ENCODE measurements at regions not wholly inside any gene's neighbourhood (a gene's known extent, or its start where the extent isn't known, plus 50 kb on each side); places are given as distances from the start of the nearest gene placed in this dataset.

DNA sequence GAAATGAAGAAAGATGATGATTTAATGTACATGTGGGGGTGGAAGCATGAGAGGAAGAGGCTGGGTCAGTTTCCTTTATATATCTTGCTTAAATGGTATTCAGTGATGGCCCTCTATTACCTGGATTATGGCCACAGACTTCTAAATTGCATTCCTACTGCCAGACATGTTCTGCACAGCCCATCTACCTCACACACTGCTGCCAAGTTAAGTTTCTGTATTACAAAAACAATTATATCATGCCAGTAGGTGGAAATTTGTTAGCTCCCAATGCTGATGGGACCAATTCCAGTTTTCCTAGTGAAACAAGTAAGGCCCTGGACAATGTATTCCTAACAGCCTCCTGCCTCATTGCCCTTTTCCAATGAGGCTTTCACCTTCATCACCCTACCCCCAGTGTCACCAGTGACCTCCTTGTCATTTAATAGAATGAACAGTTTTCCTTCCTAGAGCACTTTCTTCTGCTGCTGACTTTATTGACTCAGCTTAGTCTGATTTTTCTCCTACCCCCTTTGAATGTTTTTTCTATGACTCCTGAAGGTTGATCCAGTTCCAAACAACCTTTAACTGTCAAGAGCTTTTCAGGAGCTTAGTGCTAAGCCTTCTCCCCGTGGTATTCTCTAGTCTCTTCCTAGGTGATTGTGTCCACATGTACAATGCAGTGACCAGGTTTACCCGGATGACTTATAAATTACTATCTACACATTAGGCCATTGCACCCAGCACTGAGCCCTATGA is 316.6 kb upstream of the ANKRD30A start:
- Histone ChIP-seq H3K27me3 (no peaks in the 10 kb centered on the region), H3K36me3 (no peaks in the 10 kb centered on the region), H3K4me1 (no peaks in the 10 kb centered on the region), H3K4me3 (no peak overlapping the region), H3K9me3 (no peaks in the 10 kb centered on the region), H3K27ac (no peak overlapping the region)
- WGBS, 2 donors = 39 to 72% methylated on average over 2 of the region's 2 CpGs
- TF ChIP-seq, protein P1, sequence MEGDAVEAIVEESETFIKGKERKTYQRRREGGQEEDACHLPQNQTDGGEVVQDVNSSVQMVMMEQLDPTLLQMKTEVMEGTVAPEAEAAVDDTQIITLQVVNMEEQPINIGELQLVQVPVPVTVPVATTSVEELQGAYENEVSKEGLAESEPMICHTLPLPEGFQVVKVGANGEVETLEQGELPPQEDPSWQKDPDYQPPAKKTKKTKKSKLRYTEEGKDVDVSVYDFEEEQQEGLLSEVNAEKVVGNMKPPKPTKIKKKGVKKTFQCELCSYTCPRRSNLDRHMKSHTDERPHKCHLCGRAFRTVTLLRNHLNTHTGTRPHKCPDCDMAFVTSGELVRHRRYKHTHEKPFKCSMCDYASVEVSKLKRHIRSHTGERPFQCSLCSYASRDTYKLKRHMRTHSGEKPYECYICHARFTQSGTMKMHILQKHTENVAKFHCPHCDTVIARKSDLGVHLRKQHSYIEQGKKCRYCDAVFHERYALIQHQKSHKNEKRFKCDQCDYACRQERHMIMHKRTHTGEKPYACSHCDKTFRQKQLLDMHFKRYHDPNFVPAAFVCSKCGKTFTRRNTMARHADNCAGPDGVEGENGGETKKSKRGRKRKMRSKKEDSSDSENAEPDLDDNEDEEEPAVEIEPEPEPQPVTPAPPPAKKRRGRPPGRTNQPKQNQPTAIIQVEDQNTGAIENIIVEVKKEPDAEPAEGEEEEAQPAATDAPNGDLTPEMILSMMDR (IDR thresholded peaks at IDR 0.05) = no peak
- no peak for TF ChIP-seq POLR2A (IDR thresholded peaks at IDR 0.05)
- DNase-seq = no peak
- intact Hi-C loops (cut with DNase I) = no loop called here

- Histone ChIP-seq H3K9me3 (no peaks in the 10 kb centered on the region), H3K27ac (no peak overlapping the region), H3K36me3 (no peaks in the 10 kb centered on the region), H3K4me3 (no peak overlapping the region), H3K27me3 (no peaks in the 10 kb centered on the region), H3K4me1 (peaks cover 0 to 5% (median 0%) of the 10 kb centered on the region in 3 donors)
- no peak for DNase-seq
- no peak for TF ChIP-seq POLR2A (IDR thresholded peaks at IDR 0.05)
- TF ChIP-seq, protein P1 (IDR thresholded peaks at IDR 0.05) = no peak
- 57 to 67% methylated on average over 6 of the region's 6 CpGs for WGBS, 2 donors
- intact Hi-C loops (cut with DNase I) = no loop called here
These were observed 322.2 kb upstream of the ANKRD30A start for GRCh38 chr10:36803229-36803628.

DNA sequence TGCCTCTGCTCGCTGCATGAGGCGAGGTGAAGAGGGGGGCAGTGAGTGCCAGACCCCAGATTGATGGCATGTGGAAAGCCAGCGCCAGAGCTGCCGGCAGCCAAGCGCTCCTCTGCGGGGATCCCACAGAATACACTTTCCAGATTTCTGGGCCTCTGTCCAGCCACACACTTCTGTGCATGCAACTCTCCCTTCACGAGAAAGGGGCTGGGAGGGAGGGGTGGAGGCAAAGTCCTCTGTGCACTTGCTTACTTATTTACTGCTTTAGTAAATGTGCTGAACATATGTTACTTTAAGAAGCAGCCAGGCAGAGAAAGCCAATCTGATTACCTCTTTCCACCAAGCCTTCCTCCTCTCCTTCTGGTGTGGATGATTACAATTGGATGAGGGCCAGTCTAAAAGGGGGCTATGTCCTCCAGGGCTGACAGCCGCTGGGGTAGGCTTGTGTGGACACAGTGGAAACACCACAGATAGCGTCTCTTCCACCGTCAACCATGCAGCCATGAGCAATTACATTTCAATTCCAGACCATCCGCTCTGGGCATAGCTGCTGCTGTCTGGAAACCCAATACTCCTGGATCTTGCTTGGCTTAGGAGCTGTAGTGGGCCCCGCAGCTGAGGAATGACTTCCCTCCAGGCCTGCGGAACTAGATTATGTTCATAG is 322.8 kb upstream of the ANKRD30A start:
- Histone ChIP-seq H3K4me1 (peaks cover 0 to 5% (median 0%) of the 10 kb centered on the region in 3 donors), H3K9me3 (no peaks in the 10 kb centered on the region), H3K4me3 (no peak overlapping the region), H3K27ac (no peak overlapping the region), H3K36me3 (no peaks in the 10 kb centered on the region), H3K27me3 (no peaks in the 10 kb centered on the region)
- no peak for DNase-seq
- 36 to 42% methylated on average over 7 to 9 of the region's 13 CpGs for WGBS, 2 donors
- no peak for TF ChIP-seq POLR2A (IDR thresholded peaks at IDR 0.05)
- TF ChIP-seq, protein P1 (IDR thresholded peaks at IDR 0.05) = no peak
- intact Hi-C loops (cut with DNase I) = no loop called here

GRCh38 chr10:36801660-36802059 is 323.7 kb upstream of the ANKRD30A start:
- peaks cover 0 to 5% (median 0%) of the 10 kb centered on the region in 3 donors for H3K4me1 ChIP-seq
- DNase-seq = no peak
- H3K27me3 ChIP-seq = no peaks in the 10 kb centered on the region
- no peak overlapping the region for H3K27ac ChIP-seq
- TF ChIP-seq, protein P1 (IDR thresholded peaks at IDR 0.05) = no peak
- no peak for TF ChIP-seq POLR2A (IDR thresholded peaks at IDR 0.05)
- H3K36me3 ChIP-seq = no peaks in the 10 kb centered on the region
- WGBS, 2 donors = 45 to 48% methylated on average over 3 of the region's 3 CpGs
- no peaks in the 10 kb centered on the region for H3K9me3 ChIP-seq
- intact Hi-C loops (cut with DNase I) = no loop called here
- no peak overlapping the region for H3K4me3 ChIP-seq

DNA sequence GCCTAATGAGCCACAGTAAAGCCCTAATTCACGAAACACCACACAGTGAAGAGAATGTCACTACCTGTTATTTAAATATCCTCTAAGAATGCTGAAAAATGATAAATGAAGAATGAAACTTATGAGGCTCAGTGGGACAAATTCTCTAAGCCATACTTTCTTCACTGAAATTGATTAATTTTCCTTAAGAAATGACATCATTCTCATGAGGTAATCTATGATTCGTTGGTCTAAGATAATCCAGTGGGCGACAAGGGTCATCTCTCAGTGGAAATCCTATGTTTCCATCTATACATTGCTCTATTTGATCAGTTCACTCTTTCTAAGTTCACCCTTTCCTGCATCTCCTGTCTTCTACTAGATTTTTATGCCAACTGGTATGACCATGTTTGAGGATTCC is 330.4 kb upstream of the ANKRD30A start:
- DNase-seq = no peak
- WGBS, 2 donors = 60 to 65% methylated on average over 3 of the region's 3 CpGs
- intact Hi-C loops (cut with DNase I) = no loop called here
- Histone ChIP-seq H3K4me1 (no peaks in the 10 kb centered on the region), H3K27me3 (no peaks in the 10 kb centered on the region), H3K36me3 (no peaks in the 10 kb centered on the region), H3K9me3 (no peaks in the 10 kb centered on the region), H3K4me3 (no peak overlapping the region), H3K27ac (no peak overlapping the region)
- no peak for TF ChIP-seq POLR2A (IDR thresholded peaks at IDR 0.05)
- TF ChIP-seq, protein P1 (IDR thresholded peaks at IDR 0.05) = no peak
